NT2/D1 (cell line): ENCODE measurements at regions not wholly inside any gene's neighbourhood (a gene's known extent, or its start where the extent isn't known, plus 50 kb on each side); places are given as distances from the start of the nearest gene placed in this dataset.

ENCODE experiments used
- SUZ12 ChIP-seq: IDR thresholded peaks from 2 replicates; pipeline ENCODE4 v1.6.1; 2011; ENCODE audit not compliant: insufficient read length, insufficient read depth; ENCODE audit errors: extremely low read depth
- YY1 ChIP-seq: IDR thresholded peaks from 2 replicates; pipeline ENCODE4 v1.6.1; 2011; ENCODE audit not compliant: insufficient read length, insufficient read depth
- ZNF274 ChIP-seq: IDR thresholded peaks from 2 replicates; pipeline ENCODE4 v1.6.1; 2011; ENCODE audit warnings: mild to moderate bottlenecking, low read depth, low read length

DNA sequence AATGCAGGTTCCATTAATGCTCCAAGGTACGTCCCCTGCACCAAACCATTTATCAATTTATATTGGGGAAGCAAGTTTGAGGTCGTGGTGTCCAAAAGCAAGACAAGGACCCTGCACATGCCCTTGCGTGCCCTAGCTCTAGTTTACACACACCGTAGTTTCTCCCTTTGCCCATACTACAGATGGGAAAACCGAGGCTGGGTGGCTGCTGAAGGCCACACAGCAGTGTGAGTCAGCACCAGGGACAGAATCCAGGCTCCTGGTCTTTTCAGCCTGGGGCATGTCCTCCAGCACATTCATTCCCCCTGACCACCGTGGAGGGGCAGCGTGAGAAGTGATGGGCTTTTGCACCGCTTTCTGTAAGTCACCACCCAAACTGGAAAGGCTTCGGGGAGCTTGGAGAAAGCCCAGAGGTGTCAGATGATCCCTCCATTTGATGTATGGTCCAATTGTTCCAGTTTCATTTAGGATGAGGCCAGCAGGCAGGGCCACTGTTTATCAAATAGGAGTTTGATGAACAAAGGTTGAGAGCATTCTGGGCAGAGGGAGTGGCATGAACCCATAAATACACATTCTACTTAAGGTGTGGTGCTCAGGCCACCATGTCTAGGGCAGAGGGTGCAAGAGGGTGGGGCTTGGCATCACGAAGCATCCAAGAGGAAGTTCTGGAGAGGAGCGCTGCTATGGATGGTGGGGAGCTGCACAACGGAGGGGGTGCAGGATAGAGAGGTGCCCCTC lies 274.1 kb downstream of the HAUS1 start:
- TF ChIP-seq SUZ12 (no peak), YY1 (no peak), ZNF274 (no peak)
